ENCODE measurements at regions not wholly inside any gene's neighbourhood (a gene's known extent, or its start where the extent isn't known, plus 50 kb on each side); places are given as distances from the start of the nearest gene placed in this dataset.

- TF ChIP-seq PATZ1 (CRISPR knock-in tag; IDR thresholded peaks at IDR 0.05) (peak; percentile 48; the same call in 1 of the 2 replicates), SOX5 (CRISPR knock-in tag; IDR thresholded peaks at IDR 0.05; ENCODE audit: borderline replicate concordance) (peak; percentile 99), RXRB (CRISPR knock-in tag; IDR thresholded peaks at IDR 0.05; ENCODE audit: borderline replicate concordance) (peak; percentile 100), HMG20B (CRISPR knock-in tag; conservative IDR thresholded peaks at IDR 0.05) (0 out of 2 replicates have a peak, but pooled peaks have one; percentile 36), ZNF766 (CRISPR knock-in tag; IDR thresholded peaks at IDR 0.05; ENCODE audit: borderline replicate concordance) (no peak), MBD4 (IDR thresholded peaks at IDR 0.05; ENCODE audit: borderline replicate concordance, low read length) (no peak; the same call in 1 of the 2 replicates), ZFP62 (CRISPR knock-in tag; IDR thresholded peaks at IDR 0.05) (no peak), GMEB1 (CRISPR knock-in tag; IDR thresholded peaks at IDR 0.05; ENCODE audit: borderline replicate concordance) (0 out of 2 replicates have a peak, but pooled peaks have one; percentile 16), PHB2 (IDR thresholded peaks at IDR 0.05; ENCODE audit: partially characterized antibody) (no peak), ZBTB26 (CRISPR knock-in tag; IDR thresholded peaks at IDR 0.05; ENCODE audit: borderline replicate concordance) (0 out of 2 replicates have a peak, but pooled peaks have one; percentile 34), SKI (IDR thresholded peaks at IDR 0.05; ENCODE audit: partially characterized antibody) (peak; percentile 94), POGK (CRISPR knock-in tag; conservative IDR thresholded peaks at IDR 0.05) (no peak), ZNF569 (CRISPR knock-in tag; IDR thresholded peaks at IDR 0.05; ENCODE audit: borderline replicate concordance) (no peak), ZNF350 (CRISPR knock-in tag; IDR thresholded peaks at IDR 0.05; ENCODE audit: borderline replicate concordance, low read depth) (no peak), SIN3A (IDR thresholded peaks at IDR 0.05; ENCODE audit: borderline replicate concordance, low read depth, low read length) (no peak), ZNF816 (CRISPR knock-in tag; IDR thresholded peaks at IDR 0.05; ENCODE audit: borderline replicate concordance) (0 out of 2 replicates have a peak, but pooled peaks have one; percentile 29)
- TF ChIP-seq, protein P1, sequence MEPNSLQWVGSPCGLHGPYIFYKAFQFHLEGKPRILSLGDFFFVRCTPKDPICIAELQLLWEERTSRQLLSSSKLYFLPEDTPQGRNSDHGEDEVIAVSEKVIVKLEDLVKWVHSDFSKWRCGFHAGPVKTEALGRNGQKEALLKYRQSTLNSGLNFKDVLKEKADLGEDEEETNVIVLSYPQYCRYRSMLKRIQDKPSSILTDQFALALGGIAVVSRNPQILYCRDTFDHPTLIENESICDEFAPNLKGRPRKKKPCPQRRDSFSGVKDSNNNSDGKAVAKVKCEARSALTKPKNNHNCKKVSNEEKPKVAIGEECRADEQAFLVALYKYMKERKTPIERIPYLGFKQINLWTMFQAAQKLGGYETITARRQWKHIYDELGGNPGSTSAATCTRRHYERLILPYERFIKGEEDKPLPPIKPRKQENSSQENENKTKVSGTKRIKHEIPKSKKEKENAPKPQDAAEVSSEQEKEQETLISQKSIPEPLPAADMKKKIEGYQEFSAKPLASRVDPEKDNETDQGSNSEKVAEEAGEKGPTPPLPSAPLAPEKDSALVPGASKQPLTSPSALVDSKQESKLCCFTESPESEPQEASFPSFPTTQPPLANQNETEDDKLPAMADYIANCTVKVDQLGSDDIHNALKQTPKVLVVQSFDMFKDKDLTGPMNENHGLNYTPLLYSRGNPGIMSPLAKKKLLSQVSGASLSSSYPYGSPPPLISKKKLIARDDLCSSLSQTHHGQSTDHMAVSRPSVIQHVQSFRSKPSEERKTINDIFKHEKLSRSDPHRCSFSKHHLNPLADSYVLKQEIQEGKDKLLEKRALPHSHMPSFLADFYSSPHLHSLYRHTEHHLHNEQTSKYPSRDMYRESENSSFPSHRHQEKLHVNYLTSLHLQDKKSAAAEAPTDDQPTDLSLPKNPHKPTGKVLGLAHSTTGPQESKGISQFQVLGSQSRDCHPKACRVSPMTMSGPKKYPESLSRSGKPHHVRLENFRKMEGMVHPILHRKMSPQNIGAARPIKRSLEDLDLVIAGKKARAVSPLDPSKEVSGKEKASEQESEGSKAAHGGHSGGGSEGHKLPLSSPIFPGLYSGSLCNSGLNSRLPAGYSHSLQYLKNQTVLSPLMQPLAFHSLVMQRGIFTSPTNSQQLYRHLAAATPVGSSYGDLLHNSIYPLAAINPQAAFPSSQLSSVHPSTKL (CRISPR knock-in tag; IDR thresholded peaks at IDR 0.05): peak; percentile 97
These were observed 146.6 kb downstream of the ZNF281 start (continued) for GRCh38 chr1:200263203-200263602.

Measured in HepG2 (cell line).